H9 (cell line): ENCODE measurements at regions not wholly inside any gene's neighbourhood (a gene's known extent, or its start where the extent isn't known, plus 50 kb on each side); places are given as distances from the start of the nearest gene placed in this dataset.

ENCODE experiments used
- DNase-seq: peaks from one replicate; pipeline ENCODE4 v3.0.0-alpha.2; 2017
- H2AFZ ChIP-seq: one replicate; pipeline ENCODE4 v1.6.1; 2013; ENCODE audit warnings: mild to moderate bottlenecking, low read length, control low read depth, moderate library complexity
- H2AK5ac ChIP-seq: 2 replicates; pipeline ENCODE4 v1.6.1; 2013; ENCODE audit warnings: low read length, control low read depth, mixed read lengths; ENCODE audit not compliant: insufficient read length
- H2BK120ac ChIP-seq: one replicate; pipeline ENCODE4 v1.6.1; 2013; ENCODE audit warnings: low read depth, mild to moderate bottlenecking, low read length, control low read depth, inconsistent platforms; ENCODE audit not compliant: poor library complexity, severe bottlenecking
- H2BK12ac ChIP-seq: 2 replicates; pipeline ENCODE4 v1.6.1; 2013; ENCODE audit warnings: low read length, control low read depth, mixed read lengths, low read depth; ENCODE audit not compliant: insufficient read length
- H2BK15ac ChIP-seq: 2 replicates; pipeline ENCODE4 v1.6.1; 2013; ENCODE audit warnings: low read depth, low read length, control low read depth
- H2BK20ac ChIP-seq: one replicate; pipeline ENCODE4 v1.6.1; 2013; ENCODE audit warnings: low read depth, mild to moderate bottlenecking, low read length, control low read depth, inconsistent platforms; ENCODE audit not compliant: poor library complexity, severe bottlenecking
- H2BK5ac ChIP-seq: 2 replicates; pipeline ENCODE4 v1.6.1; 2013; ENCODE audit warnings: low read length, control low read depth, mixed read lengths; ENCODE audit not compliant: insufficient read length
- H3K14ac ChIP-seq: 2 replicates; pipeline ENCODE4 v1.6.1; 2013; ENCODE audit warnings: low read length, control low read depth; ENCODE audit not compliant: insufficient read depth
- H3K18ac ChIP-seq: 2 replicates; pipeline ENCODE4 v1.6.1; 2013; ENCODE audit warnings: low read depth, mild to moderate bottlenecking, mixed read lengths, low read length, control low read depth; ENCODE audit not compliant: insufficient read length
- H3K23ac ChIP-seq: 2 replicates; pipeline ENCODE4 v1.6.1; 2013; ENCODE audit warnings: low read length, control low read depth, mixed read lengths, low read depth; ENCODE audit not compliant: insufficient read length
- H3K23me2 ChIP-seq: 2 replicates; pipeline ENCODE4 v1.6.1; 2013; ENCODE audit warnings: low read depth, mild to moderate bottlenecking, mixed read lengths, low read length, control low read depth; ENCODE audit not compliant: insufficient read length, poor library complexity, severe bottlenecking
- H3K27ac ChIP-seq: 2 replicates; pipeline ENCODE4 v1.5.1; 2013; ENCODE audit warnings: low read length, control low read depth, mixed read lengths, low read depth; ENCODE audit not compliant: insufficient read length
- H3K27me3 ChIP-seq: 2 replicates; pipeline ENCODE4 v1.6.1; 2013; ENCODE audit warnings: low read length, control low read depth, inconsistent platforms; ENCODE audit not compliant: insufficient read depth
- H3K4ac ChIP-seq: 2 replicates; pipeline ENCODE4 v1.6.1; 2013; ENCODE audit warnings: low read depth, mild to moderate bottlenecking, control low read depth, inconsistent platforms, low read length, moderate library complexity
- H3K4me1 ChIP-seq: 2 replicates; pipeline ENCODE4 v1.6.1; 2013; ENCODE audit warnings: low read length, control low read depth, inconsistent platforms; ENCODE audit not compliant: insufficient read depth
- H3K4me2 ChIP-seq: 2 replicates; pipeline ENCODE4 v1.6.1; 2013; ENCODE audit warnings: low read length, control low read depth, mixed read lengths; ENCODE audit not compliant: insufficient read length, insufficient read depth
- H3K56ac ChIP-seq: 2 replicates; pipeline ENCODE4 v1.6.1; 2013; ENCODE audit warnings: low read depth, mild to moderate bottlenecking, mixed read lengths, low read length, control low read depth; ENCODE audit not compliant: insufficient read length
- H3K79me1 ChIP-seq: 2 replicates; pipeline ENCODE4 v1.6.1; 2013; ENCODE audit warnings: low read depth, mild to moderate bottlenecking, moderate library complexity, low read length, control low read depth, inconsistent platforms; ENCODE audit not compliant: insufficient read depth, poor library complexity, severe bottlenecking
- H3K79me2 ChIP-seq: 2 replicates; pipeline ENCODE4 v1.6.1; 2013; ENCODE audit warnings: low read length, control low read depth, inconsistent platforms; ENCODE audit not compliant: insufficient read depth
- H3K9ac ChIP-seq: 2 replicates; pipeline ENCODE4 v1.6.1; 2013; ENCODE audit warnings: low read length, control low read depth, mixed read lengths; ENCODE audit not compliant: insufficient read length; ENCODE audit errors: extremely low read depth
- H3K9me3 ChIP-seq: one replicate; pipeline ENCODE4 v1.6.1; 2013; ENCODE audit warnings: low read depth, low read length, inconsistent platforms; ENCODE audit not compliant: control insufficient read depth
- H3T11ph ChIP-seq: one replicate; pipeline ENCODE4 v1.6.1; 2013; ENCODE audit warnings: mild to moderate bottlenecking, low read length, control low read depth, inconsistent platforms
- H4K20me1 ChIP-seq: one replicate; pipeline ENCODE4 v1.6.1; 2013; ENCODE audit not compliant: control insufficient read depth, insufficient read length, insufficient read depth
- H4K5ac ChIP-seq: 2 replicates; pipeline ENCODE4 v1.6.1; 2013; ENCODE audit warnings: low read depth, mild to moderate bottlenecking, mixed read lengths, low read length, control low read depth; ENCODE audit not compliant: insufficient read length
- H4K8ac ChIP-seq: replicated peaks from 2 replicates; pipeline ENCODE4 v1.6.1; 2013; ENCODE audit warnings: low read length, control low read depth, mixed read lengths, low read depth; ENCODE audit not compliant: insufficient read length
- H4K91ac ChIP-seq: 2 replicates; pipeline ENCODE4 v1.6.1; 2013; ENCODE audit warnings: low read depth, mild to moderate bottlenecking, moderate library complexity, mixed read lengths, low read length, control low read depth; ENCODE audit not compliant: insufficient read length
- H3K27ac Mint-ChIP-seq, 3 experiments: 2 replicates in 2 of 3; 3 replicates in 1 of 3; pipeline ENCODE4 v1.8.0; 2020 to 2021; ENCODE audit warnings: mixed read lengths in 3 of 3, mild to moderate bottlenecking in 1 of 3, moderate library complexity in 1 of 3
- H3K27me3 Mint-ChIP-seq: 2 replicates; pipeline ENCODE4 v1.8.0; 2021; ENCODE audit warnings: low read depth, mild to moderate bottlenecking, moderate library complexity, mixed read lengths
- H3K36me3 Mint-ChIP-seq, 3 experiments: 2 replicates in 2 of 3; 3 replicates in 1 of 3; pipeline ENCODE4 v1.8.0; 2020 to 2021; ENCODE audit warnings: low read depth in 3 of 3, mixed read lengths in 3 of 3; ENCODE audit not compliant: insufficient read depth in 1 of 3
- H3K4me1 Mint-ChIP-seq, 2 experiments: 2 replicates each; pipeline ENCODE4 v1.8.0; 2020; ENCODE audit warnings: mixed read lengths in 2 of 2
- H3K4me3 Mint-ChIP-seq, 2 experiments: 2 replicates in 1 of 2; 3 replicates in 1 of 2; pipeline ENCODE4 v1.8.0; 2020 to 2021; ENCODE audit warnings: mild to moderate bottlenecking in 2 of 2, mixed read lengths in 2 of 2, moderate library complexity in 1 of 2
- H3K9me3 Mint-ChIP-seq, 2 experiments: 2 replicates in 1 of 2; 3 replicates in 1 of 2; pipeline ENCODE4 v1.8.0; 2020; ENCODE audit warnings: mild to moderate bottlenecking in 2 of 2, mixed read lengths in 2 of 2, moderate library complexity in 1 of 2
- WGBS: extraction: QIAGEN DNeasy Blood & Tissue Kit; methylation state at CpG from one replicate; pipeline ENCODE4 v1.1.7; 2013; ENCODE audit warnings: missing lambda C conversion rate, low lambda C conversion rate, mixed read lengths; ENCODE audit not compliant: insufficient read length; ENCODE audit errors: extremely low coverage; 5-methylcytosine and 5-hydroxymethylcytosine counted together
- TF ChIP-seq, protein P1 (sequence below): fragments of 200-600 bp; sonication (generic); conservative IDR thresholded peaks from 3 replicates; pipeline ENCODE4 v1.8.0; 2021; ENCODE audit warnings: antibody characterized with exemption, mild to moderate bottlenecking

- no peak overlapping the region for H3K23ac ChIP-seq
- H4K20me1 ChIP-seq, result no peaks in the 10 kb centered on the region
- no peak overlapping the region for H2BK120ac ChIP-seq
- H3K14ac ChIP-seq, result no peak overlapping the region
- H3K79me1 ChIP-seq, result no peaks in the 10 kb centered on the region
- Mint-ChIP-seq H3K4me1 (peaks cover 2 to 4% of the 10 kb centered on the region in 2 experiments; a peak in 1 of 4 replicates), H3K27me3 (no peaks in the 10 kb centered on the region), H3K36me3 (no peaks in the 10 kb centered on the region), H3K4me3 (no peak overlapping the region), H3K9me3 (no peaks in the 10 kb centered on the region), H3K27ac (no peak overlapping the region)
- no peak overlapping the region for H3K18ac ChIP-seq
- H3K23me2 ChIP-seq, result no peaks in the 10 kb centered on the region
- no peak overlapping the region for H2BK20ac ChIP-seq
- H3K56ac ChIP-seq, result no peak overlapping the region
- H4K91ac ChIP-seq, result no peak overlapping the region
- H4K8ac ChIP-seq, result no peak overlapping the region
- H3K4ac ChIP-seq, result no peak overlapping the region
- H2BK15ac ChIP-seq, result no peak overlapping the region
- H3K79me2 ChIP-seq, result no peaks in the 10 kb centered on the region
- TF ChIP-seq, protein P1, sequence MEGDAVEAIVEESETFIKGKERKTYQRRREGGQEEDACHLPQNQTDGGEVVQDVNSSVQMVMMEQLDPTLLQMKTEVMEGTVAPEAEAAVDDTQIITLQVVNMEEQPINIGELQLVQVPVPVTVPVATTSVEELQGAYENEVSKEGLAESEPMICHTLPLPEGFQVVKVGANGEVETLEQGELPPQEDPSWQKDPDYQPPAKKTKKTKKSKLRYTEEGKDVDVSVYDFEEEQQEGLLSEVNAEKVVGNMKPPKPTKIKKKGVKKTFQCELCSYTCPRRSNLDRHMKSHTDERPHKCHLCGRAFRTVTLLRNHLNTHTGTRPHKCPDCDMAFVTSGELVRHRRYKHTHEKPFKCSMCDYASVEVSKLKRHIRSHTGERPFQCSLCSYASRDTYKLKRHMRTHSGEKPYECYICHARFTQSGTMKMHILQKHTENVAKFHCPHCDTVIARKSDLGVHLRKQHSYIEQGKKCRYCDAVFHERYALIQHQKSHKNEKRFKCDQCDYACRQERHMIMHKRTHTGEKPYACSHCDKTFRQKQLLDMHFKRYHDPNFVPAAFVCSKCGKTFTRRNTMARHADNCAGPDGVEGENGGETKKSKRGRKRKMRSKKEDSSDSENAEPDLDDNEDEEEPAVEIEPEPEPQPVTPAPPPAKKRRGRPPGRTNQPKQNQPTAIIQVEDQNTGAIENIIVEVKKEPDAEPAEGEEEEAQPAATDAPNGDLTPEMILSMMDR, result no peak
- no peak overlapping the region for H3T11ph ChIP-seq
- H3K27ac ChIP-seq, result no peak overlapping the region
- no peak overlapping the region for H2AK5ac ChIP-seq
- no peaks in the 10 kb centered on the region for H3K9me3 ChIP-seq
- H3K4me2 ChIP-seq, result no peak overlapping the region
- H3K27me3 ChIP-seq, result no peaks in the 10 kb centered on the region
- no peaks in the 10 kb centered on the region; the same call in 1 of the 2 replicates for H3K4me1 ChIP-seq
- no peak overlapping the region for H3K9ac ChIP-seq
- no peak overlapping the region for H4K5ac ChIP-seq
- no peak overlapping the region for H2BK12ac ChIP-seq
- H2BK5ac ChIP-seq, result no peak overlapping the region
- peak overlapping the region; percentile 51 for H2AFZ ChIP-seq
- DNase-seq, result no peak
- no CpG with 5 or more reads among the region's 4 CpGs for WGBS
Observed at GRCh38 chr18:40576507-40577115, 1378.4 kb upstream of the PIK3C3 start.
